H1 (cell line): ENCODE measurements at regions not wholly inside any gene's neighbourhood (a gene's known extent, or its start where the extent isn't known, plus 50 kb on each side); places are given as distances from the start of the nearest gene placed in this dataset.

ENCODE experiments used
- POLR2A ChIP-seq, 2 experiments: IDR thresholded peaks; 1 replicate in 1 of 2; 2 replicates in 1 of 2; pipeline ENCODE4 v1.6.1; 2011; ENCODE audit warnings: low read depth in 2 of 2, low read length in 2 of 2, mild to moderate bottlenecking in 2 of 2; ENCODE audit errors: control extremely low read depth in 1 of 2
- RFX5 ChIP-seq: IDR thresholded peaks from 2 replicates; pipeline ENCODE4 v1.6.1; 2011; ENCODE audit warnings: low read depth, low read length, improper control_type of control experiment, borderline replicate concordance
- SIX5 ChIP-seq: IDR thresholded peaks from 2 replicates; pipeline ENCODE4 v1.6.1; 2011; ENCODE audit warnings: mild to moderate bottlenecking, low read depth, low read length

DNA sequence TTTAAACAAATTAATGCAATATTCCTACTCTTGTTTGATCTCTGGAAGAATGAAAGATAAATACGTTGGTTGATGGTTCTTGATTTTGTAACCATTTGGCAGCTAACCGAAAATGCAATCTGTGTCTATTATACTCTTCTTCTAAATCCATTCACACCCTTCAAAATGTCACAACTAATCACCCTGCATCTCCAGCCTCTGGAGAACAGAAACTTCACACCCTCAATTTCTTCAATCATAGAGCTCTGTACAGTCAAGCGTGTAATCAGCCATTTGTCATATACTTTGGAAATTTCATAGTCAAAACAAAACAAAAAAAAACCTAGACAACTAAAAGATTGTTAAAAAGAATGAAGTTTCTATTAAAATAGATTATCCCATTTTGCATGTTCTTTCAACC is 1482.3 kb upstream of the LRRTM1 start:
- TF ChIP-seq POLR2A (IDR thresholded peaks at IDR 0.05; ENCODE audit: control extremely low read depth in 1 of 2, low read depth in 2 of 2, low read length in 2 of 2) (no peak), SIX5 (no peak), RFX5 (no peak)
